ENCODE measurements at regions not wholly inside any gene's neighbourhood (a gene's known extent, or its start where the extent isn't known, plus 50 kb on each side); places are given as distances from the start of the nearest gene placed in this dataset.

DNA sequence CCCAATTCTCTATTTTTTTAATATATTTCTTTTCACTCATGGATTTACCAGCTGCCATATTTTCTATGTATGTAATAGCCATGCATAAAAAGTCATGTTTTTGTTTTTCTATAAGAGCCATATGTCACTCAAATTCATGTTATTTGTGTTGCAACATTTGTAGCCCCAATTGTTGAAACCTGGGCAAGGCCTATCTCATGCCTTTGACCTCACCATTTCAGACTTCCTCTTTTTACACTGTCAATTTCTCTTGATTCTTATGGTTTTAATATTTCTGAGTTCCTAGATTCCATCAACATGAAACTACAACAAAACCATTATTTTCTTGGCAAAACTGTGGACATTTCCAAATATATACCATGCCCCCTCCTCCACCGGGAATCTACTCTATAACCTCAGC is 647.5 kb downstream of the C12orf50 start:
- DNase-seq (ENCODE audit: low read depth) (no peak), FAIRE-seq (no peak)
- H3K27ac ChIP-seq (ENCODE audit: low read depth, low read length), result no peak overlapping the region
- H4K20me1 ChIP-seq (ENCODE audit: insufficient read depth, low read length), result no peaks in the 10 kb centered on the region
- no peaks in the 10 kb centered on the region for H3K36me3 Mint-ChIP-seq (ENCODE audit: low read depth, unreplicated experiment)
- TF ChIP-seq, protein P1, sequence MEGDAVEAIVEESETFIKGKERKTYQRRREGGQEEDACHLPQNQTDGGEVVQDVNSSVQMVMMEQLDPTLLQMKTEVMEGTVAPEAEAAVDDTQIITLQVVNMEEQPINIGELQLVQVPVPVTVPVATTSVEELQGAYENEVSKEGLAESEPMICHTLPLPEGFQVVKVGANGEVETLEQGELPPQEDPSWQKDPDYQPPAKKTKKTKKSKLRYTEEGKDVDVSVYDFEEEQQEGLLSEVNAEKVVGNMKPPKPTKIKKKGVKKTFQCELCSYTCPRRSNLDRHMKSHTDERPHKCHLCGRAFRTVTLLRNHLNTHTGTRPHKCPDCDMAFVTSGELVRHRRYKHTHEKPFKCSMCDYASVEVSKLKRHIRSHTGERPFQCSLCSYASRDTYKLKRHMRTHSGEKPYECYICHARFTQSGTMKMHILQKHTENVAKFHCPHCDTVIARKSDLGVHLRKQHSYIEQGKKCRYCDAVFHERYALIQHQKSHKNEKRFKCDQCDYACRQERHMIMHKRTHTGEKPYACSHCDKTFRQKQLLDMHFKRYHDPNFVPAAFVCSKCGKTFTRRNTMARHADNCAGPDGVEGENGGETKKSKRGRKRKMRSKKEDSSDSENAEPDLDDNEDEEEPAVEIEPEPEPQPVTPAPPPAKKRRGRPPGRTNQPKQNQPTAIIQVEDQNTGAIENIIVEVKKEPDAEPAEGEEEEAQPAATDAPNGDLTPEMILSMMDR (IDR thresholded peaks at IDR 0.05; ENCODE audit: insufficient read depth, low read depth, low read length), result no peak
- no peak for TF ChIP-seq EZH2 (IDR thresholded peaks at IDR 0.05; ENCODE audit: insufficient read depth, low read length)
- peaks cover 2% of the 10 kb centered on the region for H3K4me1 Mint-ChIP-seq (ENCODE audit: low read depth, unreplicated experiment)
- no peaks in the 10 kb centered on the region for H3K79me2 ChIP-seq (ENCODE audit: insufficient read depth, low read length)
- no peak overlapping the region for H3K4me3 Mint-ChIP-seq (ENCODE audit: unreplicated experiment)
- no peak overlapping the region for H3K4me3 ChIP-seq (ENCODE audit: insufficient read depth, low read depth, low read length)
- no peak overlapping the region for H3K4me2 ChIP-seq (ENCODE audit: low read length)
- H3K9me3 ChIP-seq (ENCODE audit: insufficient read depth, low read depth, low read length), result no peaks in the 10 kb centered on the region
- H3K27me3 ChIP-seq (ENCODE audit: insufficient read depth, low read length), result no peaks in the 10 kb centered on the region
- no peak overlapping the region for H3K27ac Mint-ChIP-seq (ENCODE audit: unreplicated experiment)
- no peaks in the 10 kb centered on the region for H3K36me3 ChIP-seq (ENCODE audit: insufficient read depth, low read length)
- no peaks in the 10 kb centered on the region for H3K9me3 Mint-ChIP-seq (ENCODE audit: unreplicated experiment)
- H3K9ac ChIP-seq (ENCODE audit: low read length), result no peak overlapping the region
- H3K4me1 ChIP-seq (ENCODE audit: insufficient read depth, low read length), result no peaks in the 10 kb centered on the region
- no peak overlapping the region for H2AFZ ChIP-seq (ENCODE audit: low read depth, low read length)
- H3K27me3 Mint-ChIP-seq (ENCODE audit: low read depth, unreplicated experiment), result no peaks in the 10 kb centered on the region

DNA sequence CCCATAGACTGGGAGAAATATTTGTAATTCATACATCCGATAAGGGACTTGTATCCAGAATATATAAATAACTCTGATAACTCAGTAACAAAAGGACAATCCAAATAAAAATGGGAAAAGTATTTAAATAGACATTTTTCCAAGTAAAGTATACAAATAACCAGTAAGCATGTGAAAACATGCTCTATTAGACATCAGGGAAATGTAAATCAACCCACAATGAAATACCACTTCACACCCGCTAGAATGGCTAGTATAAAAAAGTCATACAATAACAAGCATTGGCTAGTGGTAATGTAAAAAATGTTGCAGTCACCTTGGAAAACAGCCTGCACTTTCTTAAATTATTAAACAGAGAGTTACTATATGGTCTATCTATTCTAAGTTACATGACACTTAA is 650.7 kb downstream of the C12orf50 start:
- H3K9me3 Mint-ChIP-seq (ENCODE audit: unreplicated experiment), result no peaks in the 10 kb centered on the region
- no peaks in the 10 kb centered on the region for H3K9me3 ChIP-seq (ENCODE audit: insufficient read depth, low read depth, low read length)

DNA sequence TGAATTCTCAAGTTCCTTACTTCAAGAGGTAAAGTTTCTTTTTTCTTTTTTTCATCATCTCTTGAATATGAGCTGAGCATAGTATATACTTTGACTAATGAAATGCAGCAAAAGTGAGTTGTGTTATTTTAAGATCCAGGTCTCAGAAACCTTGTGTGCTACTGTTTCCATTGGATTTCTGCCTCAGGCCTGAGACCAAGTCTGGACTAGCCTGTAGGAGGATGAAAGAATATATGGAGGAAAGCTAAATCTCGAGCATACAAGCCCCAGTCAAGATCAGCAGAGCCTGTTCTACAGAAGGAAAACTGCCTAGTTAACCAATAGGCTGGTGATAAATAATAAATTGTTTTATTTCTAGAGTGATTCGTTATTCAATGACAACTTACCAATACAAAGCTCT is 652.5 kb downstream of the C12orf50 start:
- Mint-ChIP-seq H3K4me1 (ENCODE audit: low read depth, unreplicated experiment) (no peaks in the 10 kb centered on the region), H3K27me3 (ENCODE audit: low read depth, unreplicated experiment) (no peaks in the 10 kb centered on the region), H3K27ac (ENCODE audit: unreplicated experiment) (no peak overlapping the region), H3K9me3 (ENCODE audit: unreplicated experiment) (no peaks in the 10 kb centered on the region), H3K36me3 (ENCODE audit: low read depth, unreplicated experiment) (no peaks in the 10 kb centered on the region), H3K4me3 (ENCODE audit: unreplicated experiment) (no peak overlapping the region)
- Histone ChIP-seq H3K9me3 (ENCODE audit: insufficient read depth, low read depth, low read length) (no peaks in the 10 kb centered on the region), H3K79me2 (ENCODE audit: insufficient read depth, low read length) (no peaks in the 10 kb centered on the region), H3K36me3 (ENCODE audit: insufficient read depth, low read length) (no peaks in the 10 kb centered on the region), H3K4me1 (ENCODE audit: insufficient read depth, low read length) (no peaks in the 10 kb centered on the region), H4K20me1 (ENCODE audit: insufficient read depth, low read length) (no peaks in the 10 kb centered on the region), H3K4me3 (ENCODE audit: insufficient read depth, low read depth, low read length) (no peak overlapping the region), H3K9ac (ENCODE audit: low read length) (no peak overlapping the region), H3K4me2 (ENCODE audit: low read length) (no peak overlapping the region), H2AFZ (ENCODE audit: low read depth, low read length) (no peak overlapping the region), H3K27me3 (ENCODE audit: insufficient read depth, low read length) (no peaks in the 10 kb centered on the region), H3K27ac (ENCODE audit: low read depth, low read length) (no peak overlapping the region)
- TF ChIP-seq, protein P1 (IDR thresholded peaks at IDR 0.05; ENCODE audit: insufficient read depth, low read depth, low read length), result no peak
- no peak for TF ChIP-seq EZH2 (IDR thresholded peaks at IDR 0.05; ENCODE audit: insufficient read depth, low read length)
- no peak for FAIRE-seq
- no peak for DNase-seq (ENCODE audit: low read depth)

More for the DNA sequence above, 650.7 kb downstream of the C12orf50 start:
- H3K4me3 ChIP-seq (ENCODE audit: insufficient read depth, low read depth, low read length), result no peak overlapping the region
- Mint-ChIP-seq H3K27ac (ENCODE audit: unreplicated experiment) (no peak overlapping the region), H3K4me3 (ENCODE audit: unreplicated experiment) (no peak overlapping the region), H3K4me1 (ENCODE audit: low read depth, unreplicated experiment) (no peaks in the 10 kb centered on the region), H3K36me3 (ENCODE audit: low read depth, unreplicated experiment) (no peaks in the 10 kb centered on the region), H3K27me3 (ENCODE audit: low read depth, unreplicated experiment) (no peaks in the 10 kb centered on the region)
- no peak for DNase-seq (ENCODE audit: low read depth)
- H4K20me1 ChIP-seq (ENCODE audit: insufficient read depth, low read length), result no peaks in the 10 kb centered on the region
- H3K36me3 ChIP-seq (ENCODE audit: insufficient read depth, low read length), result no peaks in the 10 kb centered on the region
- H3K27ac ChIP-seq (ENCODE audit: low read depth, low read length), result no peak overlapping the region
- no peaks in the 10 kb centered on the region for H3K79me2 ChIP-seq (ENCODE audit: insufficient read depth, low read length)
- no peaks in the 10 kb centered on the region for H3K27me3 ChIP-seq (ENCODE audit: insufficient read depth, low read length)
- TF ChIP-seq, protein P1 (IDR thresholded peaks at IDR 0.05; ENCODE audit: insufficient read depth, low read depth, low read length), result no peak
- no peak for TF ChIP-seq EZH2 (IDR thresholded peaks at IDR 0.05; ENCODE audit: insufficient read depth, low read length)
- no peak overlapping the region for H3K4me2 ChIP-seq (ENCODE audit: low read length)
- no peaks in the 10 kb centered on the region for H3K4me1 ChIP-seq (ENCODE audit: insufficient read depth, low read length)
- FAIRE-seq, result no peak
- no peak overlapping the region for H2AFZ ChIP-seq (ENCODE audit: low read depth, low read length)
- H3K9ac ChIP-seq (ENCODE audit: low read length), result no peak overlapping the region

Measured in astrocyte (in vitro differentiated cells and primary cell).